ENCODE measurements at regions not wholly inside any gene's neighbourhood (a gene's known extent, or its start where the extent isn't known, plus 50 kb on each side); places are given as distances from the start of the nearest gene placed in this dataset.
"Not testable (repeated sequence)": the region's sequence is repeated elsewhere in the genome, so short reads cannot be mapped to it uniquely, and the experiment has no call there.

DNA sequence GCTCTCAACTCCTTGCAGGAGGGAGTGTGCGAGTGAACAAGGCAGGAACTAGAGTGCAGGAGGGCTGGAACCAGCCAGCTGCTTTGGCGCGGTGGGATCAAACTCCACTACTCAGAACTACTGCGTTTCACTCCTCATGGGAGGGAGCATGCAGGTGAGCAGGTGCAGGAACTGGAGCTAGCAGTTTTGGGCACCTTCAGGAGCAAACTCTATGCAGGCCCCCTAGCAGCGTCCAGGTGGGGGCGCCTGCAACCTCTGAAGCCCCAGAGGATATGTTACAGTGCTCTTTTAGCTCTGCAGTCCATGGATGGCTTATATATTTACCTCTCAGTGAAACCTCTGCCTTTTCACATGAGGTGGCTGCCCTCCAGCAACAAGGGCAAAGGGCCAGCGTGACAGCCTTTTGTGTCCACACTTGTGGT is 1303.4 kb downstream of the PCDH9 start:
- no peaks in the 10 kb centered on the region for H3K27me3 ChIP-seq (ENCODE audit: control insufficient read depth in 4 of 4, insufficient read depth in 4 of 4, low read length in 3 of 4)
- H3K36me3 ChIP-seq (ENCODE audit: control insufficient read depth in 4 of 4, insufficient read depth in 3 of 4, low read depth in 1 of 4, low read length in 3 of 4): no peaks in the 10 kb centered on the region
- peaks cover 0 to 6% (median 4%) of the 10 kb centered on the region in 4 donors for H3K4me1 ChIP-seq (ENCODE audit: control insufficient read depth in 4 of 4, insufficient read depth in 4 of 4, low read length in 3 of 4)
- H3K9me3 ChIP-seq (ENCODE audit: control insufficient read depth in 4 of 4, low read length in 3 of 4): no peaks in the 10 kb centered on the region
- H3K27ac ChIP-seq (ENCODE audit: low read depth in 1 of 2, low read length in 2 of 2): no peak overlapping the region
- no peak for DNase-seq (ENCODE audit: low spot score)
- H3K4me3 ChIP-seq (ENCODE audit: low read depth in 1 of 3, low read length in 3 of 3): no peak overlapping the region
- TF ChIP-seq TAF1 (conservative IDR thresholded peaks at IDR 0.05) (no peak), RAD21 (IDR thresholded peaks at IDR 0.05) (peak; percentile 37 to 43), NR2F2 (IDR thresholded peaks at IDR 0.05) (no peak), SP1 (IDR thresholded peaks at IDR 0.05) (no peak)
- no peak overlapping the region for H3K9ac ChIP-seq (ENCODE audit: low read depth in 1 of 2, low read length in 2 of 2)
- 12% methylated on average over 7 of the region's 7 CpGs for WGBS

DNA sequence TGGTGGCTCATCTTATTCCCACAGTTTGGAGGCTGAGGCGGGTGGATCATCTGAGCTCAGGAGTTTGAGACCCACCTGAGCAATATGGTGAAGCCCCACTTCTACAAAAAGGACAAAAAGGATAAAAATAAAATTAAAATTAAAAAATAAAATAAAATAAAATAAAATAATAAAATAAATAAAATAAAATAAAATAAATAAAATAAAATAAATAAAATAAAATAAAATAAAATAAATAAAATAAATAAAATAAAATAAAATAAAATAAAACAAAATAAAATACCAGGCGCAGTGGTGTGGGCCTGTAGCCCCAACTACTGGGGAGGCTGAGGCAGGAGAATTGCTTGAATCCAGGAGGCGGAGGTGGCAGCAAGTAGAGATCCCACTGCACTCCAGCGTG is 1307.3 kb downstream of the PCDH9 start:
- not testable (repeated sequence) for H3K9ac ChIP-seq (ENCODE audit: low read depth in 1 of 2, low read length in 2 of 2); H3K4me1 ChIP-seq (ENCODE audit: control insufficient read depth in 4 of 4, insufficient read depth in 4 of 4, low read length in 3 of 4); H3K27me3 ChIP-seq (ENCODE audit: control insufficient read depth in 4 of 4, insufficient read depth in 4 of 4, low read length in 3 of 4); H3K4me3 ChIP-seq (ENCODE audit: low read depth in 1 of 3, low read length in 3 of 3); DNase-seq (ENCODE audit: low spot score); H3K9me3 ChIP-seq (ENCODE audit: control insufficient read depth in 4 of 4, low read length in 3 of 4); H3K36me3 ChIP-seq (ENCODE audit: control insufficient read depth in 4 of 4, insufficient read depth in 3 of 4, low read depth in 1 of 4, low read length in 3 of 4); H3K27ac ChIP-seq (ENCODE audit: low read depth in 1 of 2, low read length in 2 of 2)
- WGBS: 94% methylated on average over 4 of the region's 4 CpGs

DNA sequence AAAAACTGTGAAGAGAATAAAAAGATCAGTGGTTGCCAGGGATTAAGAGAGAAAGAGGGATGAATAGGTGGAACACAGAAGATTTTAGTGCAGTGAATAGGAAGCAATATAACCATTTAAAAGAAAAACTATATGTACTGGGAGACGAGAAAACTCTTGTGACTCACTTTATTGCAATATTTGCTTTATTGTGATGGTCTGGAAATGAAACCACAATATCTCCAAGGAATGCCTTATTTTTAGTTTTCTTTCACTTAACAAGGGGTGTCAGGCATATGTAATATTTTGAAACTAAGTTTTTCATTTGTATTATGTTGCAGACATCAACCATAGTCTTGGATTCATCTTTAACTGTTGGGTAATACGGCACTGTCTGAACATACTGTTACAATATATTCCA is 1308.2 kb downstream of the PCDH9 start:
- no peak for DNase-seq (ENCODE audit: low spot score)
- no peak for TF ChIP-seq NR2F2 (IDR thresholded peaks at IDR 0.05)
- TF ChIP-seq FOXA2 (IDR thresholded peaks at IDR 0.05): no peak
- no peak for TF ChIP-seq HNF4A (conservative IDR thresholded peaks at IDR 0.05)
- TF ChIP-seq EGR1 (IDR thresholded peaks at IDR 0.05; ENCODE audit: low read depth in 2 of 2): no peak
- no peak for TF ChIP-seq RXRA (IDR thresholded peaks at IDR 0.05)
- TF ChIP-seq, protein P1, sequence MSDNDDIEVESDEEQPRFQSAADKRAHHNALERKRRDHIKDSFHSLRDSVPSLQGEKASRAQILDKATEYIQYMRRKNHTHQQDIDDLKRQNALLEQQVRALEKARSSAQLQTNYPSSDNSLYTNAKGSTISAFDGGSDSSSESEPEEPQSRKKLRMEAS (IDR thresholded peaks at IDR 0.05): no peak
- TF ChIP-seq, protein P2, sequence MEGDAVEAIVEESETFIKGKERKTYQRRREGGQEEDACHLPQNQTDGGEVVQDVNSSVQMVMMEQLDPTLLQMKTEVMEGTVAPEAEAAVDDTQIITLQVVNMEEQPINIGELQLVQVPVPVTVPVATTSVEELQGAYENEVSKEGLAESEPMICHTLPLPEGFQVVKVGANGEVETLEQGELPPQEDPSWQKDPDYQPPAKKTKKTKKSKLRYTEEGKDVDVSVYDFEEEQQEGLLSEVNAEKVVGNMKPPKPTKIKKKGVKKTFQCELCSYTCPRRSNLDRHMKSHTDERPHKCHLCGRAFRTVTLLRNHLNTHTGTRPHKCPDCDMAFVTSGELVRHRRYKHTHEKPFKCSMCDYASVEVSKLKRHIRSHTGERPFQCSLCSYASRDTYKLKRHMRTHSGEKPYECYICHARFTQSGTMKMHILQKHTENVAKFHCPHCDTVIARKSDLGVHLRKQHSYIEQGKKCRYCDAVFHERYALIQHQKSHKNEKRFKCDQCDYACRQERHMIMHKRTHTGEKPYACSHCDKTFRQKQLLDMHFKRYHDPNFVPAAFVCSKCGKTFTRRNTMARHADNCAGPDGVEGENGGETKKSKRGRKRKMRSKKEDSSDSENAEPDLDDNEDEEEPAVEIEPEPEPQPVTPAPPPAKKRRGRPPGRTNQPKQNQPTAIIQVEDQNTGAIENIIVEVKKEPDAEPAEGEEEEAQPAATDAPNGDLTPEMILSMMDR (IDR thresholded peaks at IDR 0.05; ENCODE audit: low read depth, low read length, missing input control): no peak
- TF ChIP-seq, protein P3, sequence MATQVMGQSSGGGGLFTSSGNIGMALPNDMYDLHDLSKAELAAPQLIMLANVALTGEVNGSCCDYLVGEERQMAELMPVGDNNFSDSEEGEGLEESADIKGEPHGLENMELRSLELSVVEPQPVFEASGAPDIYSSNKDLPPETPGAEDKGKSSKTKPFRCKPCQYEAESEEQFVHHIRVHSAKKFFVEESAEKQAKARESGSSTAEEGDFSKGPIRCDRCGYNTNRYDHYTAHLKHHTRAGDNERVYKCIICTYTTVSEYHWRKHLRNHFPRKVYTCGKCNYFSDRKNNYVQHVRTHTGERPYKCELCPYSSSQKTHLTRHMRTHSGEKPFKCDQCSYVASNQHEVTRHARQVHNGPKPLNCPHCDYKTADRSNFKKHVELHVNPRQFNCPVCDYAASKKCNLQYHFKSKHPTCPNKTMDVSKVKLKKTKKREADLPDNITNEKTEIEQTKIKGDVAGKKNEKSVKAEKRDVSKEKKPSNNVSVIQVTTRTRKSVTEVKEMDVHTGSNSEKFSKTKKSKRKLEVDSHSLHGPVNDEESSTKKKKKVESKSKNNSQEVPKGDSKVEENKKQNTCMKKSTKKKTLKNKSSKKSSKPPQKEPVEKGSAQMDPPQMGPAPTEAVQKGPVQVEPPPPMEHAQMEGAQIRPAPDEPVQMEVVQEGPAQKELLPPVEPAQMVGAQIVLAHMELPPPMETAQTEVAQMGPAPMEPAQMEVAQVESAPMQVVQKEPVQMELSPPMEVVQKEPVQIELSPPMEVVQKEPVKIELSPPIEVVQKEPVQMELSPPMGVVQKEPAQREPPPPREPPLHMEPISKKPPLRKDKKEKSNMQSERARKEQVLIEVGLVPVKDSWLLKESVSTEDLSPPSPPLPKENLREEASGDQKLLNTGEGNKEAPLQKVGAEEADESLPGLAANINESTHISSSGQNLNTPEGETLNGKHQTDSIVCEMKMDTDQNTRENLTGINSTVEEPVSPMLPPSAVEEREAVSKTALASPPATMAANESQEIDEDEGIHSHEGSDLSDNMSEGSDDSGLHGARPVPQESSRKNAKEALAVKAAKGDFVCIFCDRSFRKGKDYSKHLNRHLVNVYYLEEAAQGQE (IDR thresholded peaks at IDR 0.05): no peak
- TF ChIP-seq SP1 (IDR thresholded peaks at IDR 0.05): no peak
- no peak for TF ChIP-seq FOXA1 (IDR thresholded peaks at IDR 0.05)
- no peak for TF ChIP-seq YY1 (IDR thresholded peaks at IDR 0.05)
- TF ChIP-seq RAD21 (IDR thresholded peaks at IDR 0.05): no peak
- 82% methylated on average over 2 of the region's 2 CpGs for WGBS

More for the DNA sequence above, 1308.2 kb downstream of the PCDH9 start:
- Histone ChIP-seq H3K27ac (ENCODE audit: low read depth in 1 of 2, low read length in 2 of 2) (no peak overlapping the region), H3K4me3 (ENCODE audit: low read depth in 1 of 3, low read length in 3 of 3) (no peak overlapping the region), H3K9me3 (ENCODE audit: control insufficient read depth in 4 of 4, low read length in 3 of 4) (no peaks in the 10 kb centered on the region), H3K4me1 (ENCODE audit: control insufficient read depth in 4 of 4, insufficient read depth in 4 of 4, low read length in 3 of 4) (peaks cover 0 to 5% (median 3%) of the 10 kb centered on the region in 4 donors), H3K36me3 (ENCODE audit: control insufficient read depth in 4 of 4, insufficient read depth in 3 of 4, low read depth in 1 of 4, low read length in 3 of 4) (no peaks in the 10 kb centered on the region), H3K9ac (ENCODE audit: low read depth in 1 of 2, low read length in 2 of 2) (no peak overlapping the region), H3K27me3 (ENCODE audit: control insufficient read depth in 4 of 4, insufficient read depth in 4 of 4, low read length in 3 of 4) (no peaks in the 10 kb centered on the region)

All from liver (tissue), 8 donors.